ENCODE measurements at regions not wholly inside any gene's neighbourhood (a gene's known extent, or its start where the extent isn't known, plus 50 kb on each side); places are given as distances from the start of the nearest gene placed in this dataset.

GRCh38 chr9:20092561-20092960 is 303.7 kb upstream of the SLC24A2 start:
- TF ChIP-seq POLR2A (IDR thresholded peaks at IDR 0.05; ENCODE audit: low read depth, low read length): no peak
- FAIRE-seq (no peak), DNase-seq (ENCODE audit: insufficient read length, low spot score) (no peak)

- no peak for DNase-seq (ENCODE audit: insufficient read length, low spot score)
- no peak for TF ChIP-seq POLR2A (IDR thresholded peaks at IDR 0.05; ENCODE audit: low read depth, low read length)
- no peak for FAIRE-seq
Observed at GRCh38 chr9:20087481-20087880, 298.6 kb upstream of the SLC24A2 start.

- DNase-seq (ENCODE audit: insufficient read length, low spot score): no peak
- no peak for FAIRE-seq
- no peak for TF ChIP-seq POLR2A (IDR thresholded peaks at IDR 0.05; ENCODE audit: low read depth, low read length)
Observed at GRCh38 chr9:20085842-20086241, 297.0 kb upstream of the SLC24A2 start.

GRCh38 chr9:20084125-20084524 is 295.3 kb upstream of the SLC24A2 start:
- no peak for TF ChIP-seq POLR2A (IDR thresholded peaks at IDR 0.05; ENCODE audit: low read depth, low read length)
- DNase-seq (ENCODE audit: insufficient read length, low spot score): no peak
- FAIRE-seq: no peak

- DNase-seq (ENCODE audit: insufficient read length, low spot score) (no peak), FAIRE-seq (no peak)
- no peak for TF ChIP-seq POLR2A (IDR thresholded peaks at IDR 0.05; ENCODE audit: low read depth, low read length)
Observed at GRCh38 chr9:20083390-20083789, 294.6 kb upstream of the SLC24A2 start.

GRCh38 chr9:20082831-20083230 is 294.0 kb upstream of the SLC24A2 start:
- FAIRE-seq: no peak
- TF ChIP-seq POLR2A (IDR thresholded peaks at IDR 0.05; ENCODE audit: low read depth, low read length): no peak
- no peak for DNase-seq (ENCODE audit: insufficient read length, low spot score)

GRCh38 chr9:20082406-20082805 is 293.6 kb upstream of the SLC24A2 start:
- FAIRE-seq: no peak
- no peak for TF ChIP-seq POLR2A (IDR thresholded peaks at IDR 0.05; ENCODE audit: low read depth, low read length)
- no peak for DNase-seq (ENCODE audit: insufficient read length, low spot score)

- FAIRE-seq (no peak), DNase-seq (ENCODE audit: insufficient read length, low spot score) (no peak)
- no peak for TF ChIP-seq POLR2A (IDR thresholded peaks at IDR 0.05; ENCODE audit: low read depth, low read length)
Observed at GRCh38 chr9:20078246-20078645, 289.4 kb upstream of the SLC24A2 start.

GRCh38 chr9:20074291-20074690 is 285.5 kb upstream of the SLC24A2 start:
- no peak for TF ChIP-seq POLR2A (IDR thresholded peaks at IDR 0.05; ENCODE audit: low read depth, low read length)
- FAIRE-seq: no peak
- no peak for DNase-seq (ENCODE audit: insufficient read length, low spot score)

GRCh38 chr9:20070336-20070735 is 281.5 kb upstream of the SLC24A2 start:
- no peak for FAIRE-seq
- no peak for TF ChIP-seq POLR2A (IDR thresholded peaks at IDR 0.05; ENCODE audit: low read depth, low read length)

GRCh38 chr9:20065796-20066700 is 277.2 kb upstream of the SLC24A2 start:
- DNase-seq (ENCODE audit: insufficient read length, low spot score) (no peak), FAIRE-seq (no peak)
- TF ChIP-seq POLR2A (IDR thresholded peaks at IDR 0.05; ENCODE audit: low read depth, low read length): no peak

More at GRCh38 chr9:20070336-20070735, 281.5 kb upstream of the SLC24A2 start:
- DNase-seq (ENCODE audit: insufficient read length, low spot score): no peak

- DNase-seq (ENCODE audit: insufficient read length, low spot score) (no peak), FAIRE-seq (no peak)
- TF ChIP-seq POLR2A (IDR thresholded peaks at IDR 0.05; ENCODE audit: low read depth, low read length): no peak
Observed at GRCh38 chr9:20065046-20065445, 276.2 kb upstream of the SLC24A2 start.

GRCh38 chr9:20054734-20055133 is 265.9 kb upstream of the SLC24A2 start:
- no peak for FAIRE-seq
- TF ChIP-seq POLR2A (IDR thresholded peaks at IDR 0.05; ENCODE audit: low read depth, low read length): no peak
- no peak for DNase-seq (ENCODE audit: insufficient read length, low spot score)

GRCh38 chr9:20048985-20049384 is 260.1 kb upstream of the SLC24A2 start:
- FAIRE-seq (no peak), DNase-seq (ENCODE audit: insufficient read length, low spot score) (no peak)
- no peak for TF ChIP-seq POLR2A (IDR thresholded peaks at IDR 0.05; ENCODE audit: low read depth, low read length)

GRCh38 chr9:20048437-20048836 is 259.6 kb upstream of the SLC24A2 start:
- no peak for TF ChIP-seq POLR2A (IDR thresholded peaks at IDR 0.05; ENCODE audit: low read depth, low read length)
- DNase-seq (ENCODE audit: insufficient read length, low spot score) (no peak), FAIRE-seq (no peak)
